Astrocyte (in vitro differentiated cells and primary cell): ENCODE measurements at regions not wholly inside any gene's neighbourhood (a gene's known extent, or its start where the extent isn't known, plus 50 kb on each side); places are given as distances from the start of the nearest gene placed in this dataset.

Source experiments
- DNase-seq: peaks from one replicate; pipeline ENCODE4 v3.0.0-alpha.2; 2010; ENCODE audit warnings: low read depth
- FAIRE-seq: peaks from 2 replicates; lab custom pipeline; 2011; peaks lifted over from hg19 to GRCh38; lab: Jason Lieb, UNC
- H2AFZ ChIP-seq: 2 replicates; pipeline ENCODE4 v1.6.0; 2012; ENCODE audit warnings: low read depth, low read length, inconsistent platforms
- H3K27ac ChIP-seq: 2 replicates; pipeline ENCODE4 v1.5.1; 2011; ENCODE audit warnings: low read depth, low read length, inconsistent platforms
- H3K27me3 ChIP-seq: 2 replicates; pipeline ENCODE4 v1.6.0; 2011; ENCODE audit warnings: low read length, inconsistent platforms; ENCODE audit not compliant: insufficient read depth
- H3K36me3 ChIP-seq: 2 replicates; pipeline ENCODE4 v1.5.1; 2011; ENCODE audit warnings: low read length, inconsistent platforms; ENCODE audit not compliant: insufficient read depth
- H3K4me1 ChIP-seq: 2 replicates; pipeline ENCODE4 v1.5.1; 2011; ENCODE audit warnings: low read length, inconsistent platforms; ENCODE audit not compliant: insufficient read depth
- H3K4me2 ChIP-seq: 2 replicates; pipeline ENCODE4 v1.6.0; 2012; ENCODE audit warnings: low read length, inconsistent platforms
- H3K4me3 ChIP-seq: 2 replicates; pipeline ENCODE4 v1.5.1; 2011; ENCODE audit warnings: low read depth, mild to moderate bottlenecking, low read length, inconsistent platforms; ENCODE audit not compliant: insufficient read depth
- H3K79me2 ChIP-seq: 2 replicates; pipeline ENCODE4 v1.6.0; 2012; ENCODE audit warnings: mild to moderate bottlenecking, low read length, inconsistent platforms; ENCODE audit not compliant: insufficient read depth
- H3K9ac ChIP-seq: 2 replicates; pipeline ENCODE4 v1.6.0; 2012; ENCODE audit warnings: mild to moderate bottlenecking, low read length, inconsistent platforms
- H3K9me3 ChIP-seq: 2 replicates; pipeline ENCODE4 v1.5.1; 2012; ENCODE audit warnings: low read depth, mild to moderate bottlenecking, low read length, inconsistent platforms; ENCODE audit not compliant: insufficient read depth
- H4K20me1 ChIP-seq: 2 replicates; pipeline ENCODE4 v1.6.0; 2012; ENCODE audit warnings: low read length, inconsistent platforms; ENCODE audit not compliant: insufficient read depth
- H3K27ac Mint-ChIP-seq: one replicate; pipeline ENCODE4 v1.8.0; 2021; ENCODE audit warnings: mild to moderate bottlenecking, mixed read lengths; ENCODE audit not compliant: unreplicated experiment
- H3K27me3 Mint-ChIP-seq: one replicate; pipeline ENCODE4 v1.8.0; 2021; ENCODE audit warnings: low read depth, mixed read lengths; ENCODE audit not compliant: unreplicated experiment
- H3K36me3 Mint-ChIP-seq: one replicate; pipeline ENCODE4 v1.8.0; 2021; ENCODE audit warnings: low read depth, mixed read lengths; ENCODE audit not compliant: unreplicated experiment
- H3K4me1 Mint-ChIP-seq: one replicate; pipeline ENCODE4 v1.8.0; 2021; ENCODE audit warnings: low read depth, mixed read lengths; ENCODE audit not compliant: unreplicated experiment
- H3K4me3 Mint-ChIP-seq: one replicate; pipeline ENCODE4 v1.8.0; 2021; ENCODE audit warnings: mild to moderate bottlenecking, moderate library complexity, mixed read lengths; ENCODE audit not compliant: unreplicated experiment
- H3K9me3 Mint-ChIP-seq: one replicate; pipeline ENCODE4 v1.8.0; 2021; ENCODE audit warnings: mild to moderate bottlenecking, mixed read lengths; ENCODE audit not compliant: unreplicated experiment
- EZH2 ChIP-seq: IDR thresholded peaks from 2 replicates; pipeline ENCODE4 v1.6.1; 2012; ENCODE audit warnings: mild to moderate bottlenecking, low read length, inconsistent platforms; ENCODE audit not compliant: insufficient read depth
- TF ChIP-seq, protein P1 (sequence below): IDR thresholded peaks from 2 replicates; pipeline ENCODE4 v1.5.1; 2011; ENCODE audit warnings: low read depth, mild to moderate bottlenecking, inconsistent platforms, low read length, moderate library complexity; ENCODE audit not compliant: insufficient read depth

DNA sequence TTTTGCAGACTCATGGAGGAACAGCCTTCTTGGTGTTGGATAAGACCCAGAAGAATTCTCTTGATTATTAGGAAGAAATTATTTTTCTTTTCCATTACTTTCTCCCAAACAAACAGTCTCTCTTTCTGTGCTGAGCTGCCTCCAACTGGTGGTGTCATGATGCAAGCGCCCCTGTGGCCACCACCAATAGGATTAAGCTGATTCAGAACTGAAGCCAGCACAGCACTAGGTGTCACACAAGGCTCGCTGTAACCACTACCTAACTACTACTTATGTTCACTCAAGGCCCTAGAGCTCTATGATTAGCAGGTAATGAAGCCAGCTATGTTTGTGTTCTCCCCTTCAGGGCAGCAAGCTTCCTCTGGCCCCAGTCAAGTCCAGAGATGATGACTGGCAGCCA, 123.4 kb downstream of the HTR1B start:
- no peak overlapping the region for H3K27ac ChIP-seq
- Mint-ChIP-seq H3K36me3 (peaks cover 3% of the 10 kb centered on the region), H3K27ac (no peak overlapping the region), H3K27me3 (no peaks in the 10 kb centered on the region), H3K4me3 (no peak overlapping the region), H3K4me1 (no peaks in the 10 kb centered on the region), H3K9me3 (no peaks in the 10 kb centered on the region)
- H3K27me3 ChIP-seq: no peaks in the 10 kb centered on the region
- H2AFZ ChIP-seq: no peak overlapping the region
- no peaks in the 10 kb centered on the region for H3K9me3 ChIP-seq
- H3K36me3 ChIP-seq: no peaks in the 10 kb centered on the region
- no peak overlapping the region for H3K4me3 ChIP-seq
- FAIRE-seq: no peak
- no peaks in the 10 kb centered on the region for H3K4me1 ChIP-seq
- no peaks in the 10 kb centered on the region for H3K79me2 ChIP-seq
- H3K9ac ChIP-seq: no peak overlapping the region
- H3K4me2 ChIP-seq: no peak overlapping the region
- H4K20me1 ChIP-seq: no peaks in the 10 kb centered on the region
- DNase-seq: no peak
- TF ChIP-seq, protein P1, sequence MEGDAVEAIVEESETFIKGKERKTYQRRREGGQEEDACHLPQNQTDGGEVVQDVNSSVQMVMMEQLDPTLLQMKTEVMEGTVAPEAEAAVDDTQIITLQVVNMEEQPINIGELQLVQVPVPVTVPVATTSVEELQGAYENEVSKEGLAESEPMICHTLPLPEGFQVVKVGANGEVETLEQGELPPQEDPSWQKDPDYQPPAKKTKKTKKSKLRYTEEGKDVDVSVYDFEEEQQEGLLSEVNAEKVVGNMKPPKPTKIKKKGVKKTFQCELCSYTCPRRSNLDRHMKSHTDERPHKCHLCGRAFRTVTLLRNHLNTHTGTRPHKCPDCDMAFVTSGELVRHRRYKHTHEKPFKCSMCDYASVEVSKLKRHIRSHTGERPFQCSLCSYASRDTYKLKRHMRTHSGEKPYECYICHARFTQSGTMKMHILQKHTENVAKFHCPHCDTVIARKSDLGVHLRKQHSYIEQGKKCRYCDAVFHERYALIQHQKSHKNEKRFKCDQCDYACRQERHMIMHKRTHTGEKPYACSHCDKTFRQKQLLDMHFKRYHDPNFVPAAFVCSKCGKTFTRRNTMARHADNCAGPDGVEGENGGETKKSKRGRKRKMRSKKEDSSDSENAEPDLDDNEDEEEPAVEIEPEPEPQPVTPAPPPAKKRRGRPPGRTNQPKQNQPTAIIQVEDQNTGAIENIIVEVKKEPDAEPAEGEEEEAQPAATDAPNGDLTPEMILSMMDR: no peak
- TF ChIP-seq EZH2: no peak

DNA sequence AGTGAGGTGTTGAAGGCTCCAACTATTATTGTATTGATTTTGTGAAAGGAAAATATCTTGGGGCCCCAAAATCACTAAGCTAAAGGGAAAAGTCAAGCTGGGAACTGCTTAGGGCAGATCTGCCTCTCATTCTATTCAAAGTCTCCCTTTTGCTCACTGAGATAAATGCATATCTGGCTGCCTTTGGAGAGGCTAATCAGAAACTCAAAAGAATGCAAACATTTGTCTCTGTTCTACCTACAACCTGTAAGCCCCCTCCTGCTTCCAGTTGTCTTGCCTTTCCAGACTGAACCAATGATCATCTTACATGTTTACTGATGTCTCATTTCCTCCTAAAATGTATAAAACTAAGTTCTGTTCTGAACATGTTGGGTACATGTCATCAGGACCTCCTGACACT, 125.9 kb downstream of the HTR1B start:
- Mint-ChIP-seq H3K27me3 (no peaks in the 10 kb centered on the region), H3K4me1 (no peaks in the 10 kb centered on the region), H3K4me3 (no peak overlapping the region), H3K27ac (no peak overlapping the region), H3K9me3 (no peaks in the 10 kb centered on the region), H3K36me3 (peaks cover 7% of the 10 kb centered on the region)
- no peak overlapping the region for H3K9ac ChIP-seq
- H3K36me3 ChIP-seq: no peaks in the 10 kb centered on the region
- no peaks in the 10 kb centered on the region for H4K20me1 ChIP-seq
- no peaks in the 10 kb centered on the region for H3K27me3 ChIP-seq
- no peak overlapping the region for H3K27ac ChIP-seq
- H2AFZ ChIP-seq: no peak overlapping the region
- DNase-seq: no peak
- H3K79me2 ChIP-seq: no peaks in the 10 kb centered on the region
- no peak overlapping the region for H3K4me3 ChIP-seq
- FAIRE-seq: no peak
- no peak for TF ChIP-seq EZH2
- TF ChIP-seq, protein P1: no peak
- H3K9me3 ChIP-seq: peaks cover 12% of the 10 kb centered on the region
- H3K4me1 ChIP-seq: no peaks in the 10 kb centered on the region
- H3K4me2 ChIP-seq: no peak overlapping the region

DNA sequence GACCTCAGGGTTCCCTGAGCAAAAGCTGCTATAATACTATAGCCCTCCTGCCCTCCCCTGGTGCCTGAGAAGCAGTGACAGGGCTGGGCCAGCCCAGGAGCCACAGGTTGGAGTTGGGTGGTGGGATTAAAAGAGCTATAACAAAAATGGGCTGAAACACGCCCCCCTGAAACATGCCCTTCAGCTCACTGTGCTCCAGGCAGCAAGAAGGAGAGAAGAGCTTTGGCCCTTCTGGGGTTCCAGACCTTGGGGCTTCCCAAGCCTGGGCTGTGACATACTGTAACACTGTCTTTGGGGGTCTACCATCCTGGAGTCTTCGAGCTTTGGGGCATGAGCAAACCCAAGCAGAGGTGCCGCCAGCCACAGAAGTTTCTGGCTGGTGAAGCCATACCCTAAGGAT, 129.2 kb downstream of the HTR1B start:
- TF ChIP-seq, protein P1: no peak
- TF ChIP-seq EZH2: no peak
- Mint-ChIP-seq H3K9me3 (no peaks in the 10 kb centered on the region), H3K4me1 (no peaks in the 10 kb centered on the region), H3K27ac (no peak overlapping the region), H3K36me3 (peaks cover 7% of the 10 kb centered on the region), H3K27me3 (no peaks in the 10 kb centered on the region), H3K4me3 (no peak overlapping the region)
- no peaks in the 10 kb centered on the region for H3K36me3 ChIP-seq
- H3K4me1 ChIP-seq: no peaks in the 10 kb centered on the region
- H3K4me2 ChIP-seq: no peak overlapping the region
- H3K27ac ChIP-seq: no peak overlapping the region
- FAIRE-seq (no peak), DNase-seq (no peak)
- H3K27me3 ChIP-seq: no peaks in the 10 kb centered on the region
- H3K9ac ChIP-seq: no peak overlapping the region
- peaks cover 12% of the 10 kb centered on the region for H3K9me3 ChIP-seq
- no peaks in the 10 kb centered on the region for H4K20me1 ChIP-seq
- H3K79me2 ChIP-seq: no peaks in the 10 kb centered on the region
- no peak overlapping the region for H3K4me3 ChIP-seq
- no peak overlapping the region for H2AFZ ChIP-seq
